ENCODE measurements at regions not wholly inside any gene's neighbourhood (a gene's known extent, or its start where the extent isn't known, plus 50 kb on each side); places are given as distances from the start of the nearest gene placed in this dataset.

DNA sequence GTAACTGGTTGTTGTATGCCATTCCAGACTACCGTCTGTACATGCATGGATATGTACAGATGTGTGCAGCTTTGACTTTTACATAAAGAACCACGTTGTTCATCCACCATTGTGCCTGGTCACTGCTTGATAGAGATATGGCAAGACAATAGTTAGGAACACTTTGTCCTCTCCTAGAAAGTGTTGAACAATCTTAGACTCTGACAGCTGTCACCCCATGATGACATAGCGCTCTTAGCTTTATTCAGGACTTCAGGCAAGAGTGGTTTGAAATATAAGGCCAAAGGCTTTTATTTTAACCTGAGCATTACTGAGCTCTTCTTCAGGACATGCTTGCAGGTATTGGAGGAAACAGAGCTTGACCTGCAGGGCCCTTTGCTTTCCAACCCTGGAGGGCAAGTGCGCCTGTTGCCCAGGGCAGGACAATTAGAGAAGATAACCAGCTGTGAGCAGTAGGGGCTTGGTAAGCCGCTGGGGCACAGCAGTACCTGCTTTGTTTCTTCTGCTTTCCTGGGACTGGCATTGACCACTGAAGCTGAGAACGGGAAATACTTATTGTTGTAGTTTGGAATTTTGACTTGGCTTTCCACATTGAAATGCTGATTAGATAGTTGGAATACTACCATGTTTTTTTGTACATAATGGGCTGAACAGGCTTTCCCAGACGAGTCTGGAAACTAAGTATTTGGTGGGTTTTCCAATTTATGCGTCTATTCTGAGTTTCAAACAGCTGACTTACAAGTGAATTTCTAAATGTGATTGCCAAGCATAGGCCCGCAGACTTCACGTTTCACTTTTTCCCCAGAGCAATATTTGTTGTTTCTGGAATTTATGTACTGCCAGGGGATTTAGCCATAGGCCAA, 51.1 kb downstream of the GARRE1 start:
- DNase-seq (ENCODE audit: low spot score) (no peak), FAIRE-seq (no peak)

DNA sequence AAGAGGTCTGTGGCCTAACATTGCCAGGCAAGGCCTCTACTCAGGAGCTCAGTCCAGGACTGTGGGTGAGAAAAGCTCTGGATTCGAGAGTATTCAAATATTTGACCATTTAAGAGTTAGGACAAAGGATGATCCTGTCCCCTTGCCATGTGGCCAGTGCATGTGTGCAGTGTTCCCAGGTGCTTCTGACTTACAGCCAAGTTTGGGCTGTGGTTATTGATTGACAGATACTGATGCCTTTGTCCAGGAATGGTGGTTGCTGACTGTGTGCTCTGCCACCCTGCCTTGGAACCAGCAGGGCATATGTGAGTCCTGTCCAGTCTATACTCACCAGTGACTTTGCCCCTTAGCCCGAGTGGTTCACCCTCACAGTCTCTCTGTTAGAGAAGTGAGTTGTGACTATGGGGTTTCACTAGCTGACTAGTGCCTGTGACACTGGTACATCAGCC, 51.9 kb downstream of the GARRE1 start:
- peak; percentile 12 for DNase-seq (ENCODE audit: low spot score)
- FAIRE-seq: no peak

- FAIRE-seq: no peak
- DNase-seq (ENCODE audit: low spot score): no peak
These were observed 52.5 kb downstream of the GARRE1 start for GRCh38 chr19:34306824-34307223.

- no peak for DNase-seq (ENCODE audit: low spot score)
- FAIRE-seq: no peak
These were observed 54.3 kb downstream of the GARRE1 start for GRCh38 chr19:34308381-34309367.

DNA sequence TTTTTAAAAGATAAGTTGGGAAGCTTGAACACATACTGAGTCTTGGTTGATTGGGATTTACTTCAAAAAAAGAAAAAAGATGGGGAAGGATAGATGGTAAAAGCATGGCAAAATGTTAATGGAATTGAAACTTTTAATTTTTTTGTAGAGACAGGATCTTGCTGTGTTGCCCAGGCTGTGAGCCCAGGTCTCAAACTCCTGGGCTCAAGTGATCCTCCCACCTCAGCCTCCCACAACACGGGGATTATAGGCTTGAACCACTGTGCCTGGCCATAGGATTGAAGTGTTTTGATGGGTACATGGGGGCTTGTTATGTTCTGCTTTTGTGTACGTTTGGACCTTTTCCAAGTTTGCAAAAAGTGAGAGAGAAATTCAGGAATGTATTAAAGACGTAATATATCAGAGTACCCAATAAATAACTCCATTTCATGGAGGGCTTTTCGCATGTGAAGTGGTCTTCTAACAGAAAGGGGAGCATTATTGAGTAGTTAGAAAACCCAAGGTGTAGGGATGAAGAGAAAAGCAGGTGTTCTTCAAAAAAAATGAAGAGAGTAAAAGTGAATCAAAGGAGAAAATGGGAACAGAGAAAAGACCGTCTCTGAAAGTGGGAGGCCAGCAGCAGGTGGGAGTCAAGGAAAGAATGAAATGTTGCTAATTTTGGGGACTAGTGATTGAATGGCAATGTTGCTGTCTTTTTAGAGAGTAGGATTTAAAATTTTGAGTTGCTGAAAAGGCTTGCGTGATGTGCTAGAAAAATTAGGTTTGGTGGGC, 55.2 kb downstream of the GARRE1 start:
- DNase-seq (ENCODE audit: low spot score) (no peak), FAIRE-seq (no peak)

DNA sequence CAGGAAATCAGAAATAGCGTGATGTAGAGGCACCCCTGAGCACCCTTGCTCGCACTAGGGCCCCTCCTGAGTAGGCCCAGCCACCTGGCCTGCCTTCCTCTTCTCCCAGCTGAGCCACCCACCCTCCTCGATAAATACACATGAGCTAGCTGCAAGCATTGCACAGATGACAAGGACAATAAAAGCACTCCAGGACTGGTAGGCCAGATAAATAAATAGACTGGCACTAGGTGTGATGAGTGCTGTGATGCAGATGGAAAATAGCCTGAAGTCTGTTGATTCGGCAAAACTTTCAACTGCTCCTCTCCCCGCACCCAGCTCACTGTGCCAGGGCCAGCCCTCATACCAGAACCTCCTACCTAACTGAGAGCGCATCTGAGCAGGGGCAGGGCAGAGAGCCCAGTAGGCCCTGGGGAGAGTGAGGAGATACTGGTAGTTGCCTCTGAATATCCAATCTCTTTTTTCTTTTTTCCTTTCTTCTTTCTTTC, 54.5 kb upstream of the GPI start:
- no peak for DNase-seq (ENCODE audit: low spot score)
- no peak for FAIRE-seq

GRCh38 chr19:34313188-34313587, 51.8 kb upstream of the GPI start:
- FAIRE-seq (no peak), DNase-seq (ENCODE audit: low spot score) (no peak)

- DNase-seq (ENCODE audit: low spot score): no peak
- FAIRE-seq: no peak
These were observed 50.3 kb upstream of the GPI start for GRCh38 chr19:34314437-34315313.
